Testis (tissue), 2 donors: ENCODE measurements at regions not wholly inside any gene's neighbourhood (a gene's known extent, or its start where the extent isn't known, plus 50 kb on each side); places are given as distances from the start of the nearest gene placed in this dataset.

Experiments used
- DNase-seq: peaks from one replicate; pipeline ENCODE4 v3.0.0-alpha.2; 2019
- H3K27ac ChIP-seq, 2 donors: fragments of 200-600 bp; sonication (generic); one replicate each; pipeline ENCODE4 v1.5.1; 2019
- H3K27me3 ChIP-seq: fragments of 200-600 bp; sonication (generic); one replicate; pipeline ENCODE4 v1.5.1; 2019
- H3K36me3 ChIP-seq: fragments of 200-600 bp; sonication (generic); one replicate; pipeline ENCODE4 v1.5.1; 2017; ENCODE audit warnings: low read depth; ENCODE audit errors: missing control alignments
- H3K4me1 ChIP-seq: fragments of 200-600 bp; sonication (generic); one replicate; pipeline ENCODE4 v1.5.1; 2019
- H3K4me3 ChIP-seq, 2 donors: fragments of 200-600 bp; sonication (generic); one replicate each; pipeline ENCODE4 v1.5.1; 2017 to 2019
- H3K9me3 ChIP-seq: fragments of 200-600 bp; sonication (generic); one replicate; pipeline ENCODE4 v1.5.1; 2017
- CTCF ChIP-seq, 3 experiments: fragments of 450-650 bp in 2 of 3; fragments of 200-600 bp in 1 of 3; sonication (generic) in 1 of 3; IDR thresholded peaks; one replicate each; pipeline ENCODE4 v1.5.1; 2016 to 2019; ENCODE audit warnings: antibody characterized with exemption in 3 of 3, mild to moderate bottlenecking in 2 of 3, moderate library complexity in 1 of 3
- POLR2A ChIP-seq: fragments of 450-650 bp; IDR thresholded peaks from one replicate; pipeline ENCODE4 v1.6.1; 2017; ENCODE audit warnings: antibody characterized with exemption, mild to moderate bottlenecking, moderate library complexity
- WGBS, 2 donors: methylation state at CpG; one replicate each; pipeline ENCODE4 v1.1.5; 2018; 5-methylcytosine and 5-hydroxymethylcytosine counted together
- intact Hi-C: fragments of 100-400 bp; cut with DNase I; formaldehyde crosslinking; loops from one replicate; pipeline ENCODE4 v1.15.1; 2023; ENCODE audit warnings: low total_unique reads

- 83 to 87% methylated on average over 6 of the region's 6 CpGs for WGBS, 2 donors
- no peak overlapping the region for H3K4me3 ChIP-seq
- H3K36me3 ChIP-seq = no peaks in the 10 kb centered on the region
- H3K9me3 ChIP-seq = no peaks in the 10 kb centered on the region
- H3K4me1 ChIP-seq = peaks cover 14% of the 10 kb centered on the region
- peak overlapping the region in 1 of 2 donors; percentile 70 for H3K27ac ChIP-seq
- intact Hi-C loops = no loop called here
- TF ChIP-seq POLR2A (no peak), CTCF (IDR thresholded peaks at IDR 0.05) (no peak)
- no peak for DNase-seq
- H3K27me3 ChIP-seq = no peaks in the 10 kb centered on the region
These were observed 59.9 kb upstream of the CORO2B start for GRCh38 chr15:68518785-68519430.

- H3K27ac ChIP-seq = peak overlapping the region in 1 of 2 donors; percentile 47
- TF ChIP-seq CTCF (IDR thresholded peaks at IDR 0.05) (no peak), POLR2A (no peak)
- no peaks in the 10 kb centered on the region for H3K4me1 ChIP-seq
- no peaks in the 10 kb centered on the region for H3K9me3 ChIP-seq
- intact Hi-C loops = no loop called here
- WGBS, 2 donors = 53 to 67% methylated on average over 4 of the region's 4 CpGs
- H3K4me3 ChIP-seq = no peak overlapping the region
- no peaks in the 10 kb centered on the region for H3K36me3 ChIP-seq
- no peaks in the 10 kb centered on the region for H3K27me3 ChIP-seq
- DNase-seq = no peak
These were observed 53.8 kb upstream of the CORO2B start for GRCh38 chr15:68524753-68525584.

- TF ChIP-seq POLR2A (no peak), CTCF (IDR thresholded peaks at IDR 0.05) (no peak)
- Histone ChIP-seq H3K9me3 (no peaks in the 10 kb centered on the region), H3K27ac (no peak overlapping the region), H3K27me3 (no peaks in the 10 kb centered on the region), H3K36me3 (no peaks in the 10 kb centered on the region), H3K4me1 (no peaks in the 10 kb centered on the region), H3K4me3 (no peak overlapping the region)
- 87 to 91% methylated on average over 3 of the region's 3 CpGs for WGBS, 2 donors
- intact Hi-C loops = no loop called here
- no peak for DNase-seq
These were observed 53.0 kb upstream of the CORO2B start for GRCh38 chr15:68525815-68526214.

GRCh38 chr15:68526269-68526668 lies 52.5 kb upstream of the CORO2B start:
- DNase-seq = no peak
- no peak overlapping the region for H3K27ac ChIP-seq
- H3K36me3 ChIP-seq = no peaks in the 10 kb centered on the region
- no peaks in the 10 kb centered on the region for H3K4me1 ChIP-seq
- no peak overlapping the region for H3K4me3 ChIP-seq
- H3K27me3 ChIP-seq = no peaks in the 10 kb centered on the region
- TF ChIP-seq CTCF (IDR thresholded peaks at IDR 0.05) (no peak), POLR2A (no peak)
- intact Hi-C loops = no loop called here
- H3K9me3 ChIP-seq = no peaks in the 10 kb centered on the region
